Dendritic cell treated with granulocyte-macrophage colony-stimulating factor and Interleukin-4, amounts not matched to agents 40 ng/mL and 50 ng/mL, for 4 days (primary cell): ENCODE measurements at regions not wholly inside any gene's neighbourhood (a gene's known extent, or its start where the extent isn't known, plus 50 kb on each side); places are given as distances from the start of the nearest gene placed in this dataset.

Experiments used
- H3K27ac Mint-ChIP-seq: one replicate; pipeline ENCODE4 v1.8.0; 2022; ENCODE audit warnings: mild to moderate bottlenecking, mixed read lengths
- H3K27me3 Mint-ChIP-seq: one replicate; pipeline ENCODE4 v1.8.0; 2022; ENCODE audit warnings: mild to moderate bottlenecking, mixed read lengths
- H3K36me3 Mint-ChIP-seq: one replicate; pipeline ENCODE4 v1.8.0; 2022; ENCODE audit warnings: low read depth, mixed read lengths
- H3K4me1 Mint-ChIP-seq: one replicate; pipeline ENCODE4 v1.8.0; 2022; ENCODE audit warnings: low read depth, mixed read lengths
- H3K4me3 Mint-ChIP-seq: one replicate; pipeline ENCODE4 v1.8.0; 2022; ENCODE audit warnings: mild to moderate bottlenecking, moderate library complexity, mixed read lengths
- H3K9me3 Mint-ChIP-seq: one replicate; pipeline ENCODE4 v1.8.0; 2022; ENCODE audit warnings: mixed read lengths
- intact Hi-C: fragments of 100-400 bp; cut with micrococcal nuclease; formaldehyde crosslinking; loops from one replicate; pipeline ENCODE4 v1.15.0; 2022

- Mint-ChIP-seq H3K9me3 (peaks cover 51% of the 10 kb centered on the region), H3K4me3 (no peak overlapping the region), H3K4me1 (no peaks in the 10 kb centered on the region), H3K36me3 (no peaks in the 10 kb centered on the region), H3K27me3 (no peaks in the 10 kb centered on the region), H3K27ac (no peak overlapping the region)
- intact Hi-C loops = no loop called here
Observed at GRCh38 chr21:18991846-18992245, 588.3 kb upstream of the TMPRSS15 start.

- H3K9me3 Mint-ChIP-seq = peaks cover 20% of the 10 kb centered on the region
- no peak overlapping the region for H3K4me3 Mint-ChIP-seq
- no peaks in the 10 kb centered on the region for H3K36me3 Mint-ChIP-seq
- no peak overlapping the region for H3K27ac Mint-ChIP-seq
- intact Hi-C loops = no loop called here
- no peaks in the 10 kb centered on the region for H3K27me3 Mint-ChIP-seq
- H3K4me1 Mint-ChIP-seq = no peaks in the 10 kb centered on the region
Observed at GRCh38 chr21:19010251-19010650, 606.7 kb upstream of the TMPRSS15 start.

GRCh38 chr21:19010996-19011395 is 607.4 kb upstream of the TMPRSS15 start:
- H3K4me3 Mint-ChIP-seq = no peak overlapping the region
- intact Hi-C loops = no loop called here
- H3K9me3 Mint-ChIP-seq = peaks cover 20% of the 10 kb centered on the region
- no peak overlapping the region for H3K27ac Mint-ChIP-seq
- H3K4me1 Mint-ChIP-seq = no peaks in the 10 kb centered on the region
- no peaks in the 10 kb centered on the region for H3K36me3 Mint-ChIP-seq
- no peaks in the 10 kb centered on the region for H3K27me3 Mint-ChIP-seq

- intact Hi-C loops = no loop called here
- no peaks in the 10 kb centered on the region for H3K27me3 Mint-ChIP-seq
- no peak overlapping the region for H3K27ac Mint-ChIP-seq
- no peaks in the 10 kb centered on the region for H3K4me1 Mint-ChIP-seq
- H3K36me3 Mint-ChIP-seq = no peaks in the 10 kb centered on the region
- H3K9me3 Mint-ChIP-seq = peaks cover 17% of the 10 kb centered on the region
- no peak overlapping the region for H3K4me3 Mint-ChIP-seq
Observed at GRCh38 chr21:19011451-19011850, 607.9 kb upstream of the TMPRSS15 start.

GRCh38 chr21:19013916-19014315 is 610.3 kb upstream of the TMPRSS15 start:
- H3K4me1 Mint-ChIP-seq = no peaks in the 10 kb centered on the region
- H3K4me3 Mint-ChIP-seq = no peak overlapping the region
- no peaks in the 10 kb centered on the region for H3K27me3 Mint-ChIP-seq
- no peak overlapping the region for H3K27ac Mint-ChIP-seq
- H3K9me3 Mint-ChIP-seq = peaks cover 9% of the 10 kb centered on the region
- intact Hi-C loops = no loop called here
- no peaks in the 10 kb centered on the region for H3K36me3 Mint-ChIP-seq

- Mint-ChIP-seq H3K27me3 (no peaks in the 10 kb centered on the region), H3K36me3 (no peaks in the 10 kb centered on the region), H3K4me1 (no peaks in the 10 kb centered on the region), H3K4me3 (no peak overlapping the region), H3K9me3 (peaks cover 16% of the 10 kb centered on the region), H3K27ac (no peak overlapping the region)
- intact Hi-C loops = no loop called here
Observed at GRCh38 chr21:19018529-19018928, 614.9 kb upstream of the TMPRSS15 start.

GRCh38 chr21:19022978-19023377 is 619.4 kb upstream of the TMPRSS15 start:
- intact Hi-C loops = no loop called here
- Mint-ChIP-seq H3K27ac (no peak overlapping the region), H3K4me1 (no peaks in the 10 kb centered on the region), H3K36me3 (no peaks in the 10 kb centered on the region), H3K4me3 (no peak overlapping the region), H3K9me3 (peaks cover 24% of the 10 kb centered on the region), H3K27me3 (no peaks in the 10 kb centered on the region)

- H3K9me3 Mint-ChIP-seq = peaks cover 43% of the 10 kb centered on the region
- no peaks in the 10 kb centered on the region for H3K36me3 Mint-ChIP-seq
- H3K4me1 Mint-ChIP-seq = no peaks in the 10 kb centered on the region
- intact Hi-C loops = no loop called here
- H3K27me3 Mint-ChIP-seq = no peaks in the 10 kb centered on the region
- no peak overlapping the region for H3K27ac Mint-ChIP-seq
- H3K4me3 Mint-ChIP-seq = no peak overlapping the region
Observed at GRCh38 chr21:19026911-19027310, 623.3 kb upstream of the TMPRSS15 start.

GRCh38 chr21:19029816-19030215 is 626.2 kb upstream of the TMPRSS15 start:
- H3K27ac Mint-ChIP-seq = no peak overlapping the region
- intact Hi-C loops = no loop called here
- H3K36me3 Mint-ChIP-seq = no peaks in the 10 kb centered on the region
- H3K4me3 Mint-ChIP-seq = no peak overlapping the region
- H3K9me3 Mint-ChIP-seq = peaks cover 51% of the 10 kb centered on the region
- H3K27me3 Mint-ChIP-seq = no peaks in the 10 kb centered on the region
- no peaks in the 10 kb centered on the region for H3K4me1 Mint-ChIP-seq

GRCh38 chr21:19031953-19032352 is 628.4 kb upstream of the TMPRSS15 start:
- Mint-ChIP-seq H3K27me3 (no peaks in the 10 kb centered on the region), H3K36me3 (no peaks in the 10 kb centered on the region), H3K4me3 (no peak overlapping the region), H3K4me1 (no peaks in the 10 kb centered on the region), H3K27ac (no peak overlapping the region), H3K9me3 (peaks cover 51% of the 10 kb centered on the region)
- intact Hi-C loops = no loop called here

- Mint-ChIP-seq H3K27me3 (no peaks in the 10 kb centered on the region), H3K27ac (no peak overlapping the region), H3K36me3 (no peaks in the 10 kb centered on the region), H3K4me1 (no peaks in the 10 kb centered on the region), H3K9me3 (peaks cover 48% of the 10 kb centered on the region), H3K4me3 (no peak overlapping the region)
- intact Hi-C loops = no loop called here
Observed at GRCh38 chr21:19034041-19034440, 630.5 kb upstream of the TMPRSS15 start.

GRCh38 chr21:19034560-19034959 is 631.0 kb upstream of the TMPRSS15 start:
- no peaks in the 10 kb centered on the region for H3K27me3 Mint-ChIP-seq
- H3K27ac Mint-ChIP-seq = no peak overlapping the region
- H3K9me3 Mint-ChIP-seq = peaks cover 43% of the 10 kb centered on the region
- no peaks in the 10 kb centered on the region for H3K4me1 Mint-ChIP-seq
- H3K36me3 Mint-ChIP-seq = no peaks in the 10 kb centered on the region
- no peak overlapping the region for H3K4me3 Mint-ChIP-seq
- intact Hi-C loops = no loop called here

- Mint-ChIP-seq H3K4me1 (no peaks in the 10 kb centered on the region), H3K27me3 (no peaks in the 10 kb centered on the region), H3K36me3 (no peaks in the 10 kb centered on the region), H3K27ac (no peak overlapping the region), H3K4me3 (no peak overlapping the region), H3K9me3 (peaks cover 30% of the 10 kb centered on the region)
- intact Hi-C loops = no loop called here
Observed at GRCh38 chr21:19045876-19046275, 642.3 kb upstream of the TMPRSS15 start.

GRCh38 chr21:19048098-19048672 is 644.6 kb upstream of the TMPRSS15 start:
- no peaks in the 10 kb centered on the region for H3K36me3 Mint-ChIP-seq

GRCh38 chr21:19049567-19049966 is 646.0 kb upstream of the TMPRSS15 start:
- no peaks in the 10 kb centered on the region for H3K4me1 Mint-ChIP-seq
- H3K4me3 Mint-ChIP-seq = no peak overlapping the region
- intact Hi-C loops = no loop called here
- H3K36me3 Mint-ChIP-seq = no peaks in the 10 kb centered on the region
- peaks cover 32% of the 10 kb centered on the region for H3K9me3 Mint-ChIP-seq
- H3K27me3 Mint-ChIP-seq = no peaks in the 10 kb centered on the region
- H3K27ac Mint-ChIP-seq = no peak overlapping the region

More at GRCh38 chr21:19048098-19048672, 644.6 kb upstream of the TMPRSS15 start:
- no peak overlapping the region for H3K27ac Mint-ChIP-seq
- intact Hi-C loops = no loop called here
- H3K4me3 Mint-ChIP-seq = no peak overlapping the region
- no peaks in the 10 kb centered on the region for H3K4me1 Mint-ChIP-seq
- H3K9me3 Mint-ChIP-seq = peaks cover 31% of the 10 kb centered on the region
- no peaks in the 10 kb centered on the region for H3K27me3 Mint-ChIP-seq
